Kidney capillary endothelial cell (primary cell): ENCODE measurements at regions not wholly inside any gene's neighbourhood (a gene's known extent, or its start where the extent isn't known, plus 50 kb on each side); places are given as distances from the start of the nearest gene placed in this dataset.

ENCODE experiments used
- DNase-seq: peaks from one replicate; pipeline ENCODE4 v3.0.0-alpha.2; 2018; ENCODE audit warnings: low spot score

- no peak for DNase-seq
Observed at GRCh38 chr16:85188822-85189672, 76.8 kb upstream of the CIBAR2 start.

GRCh38 chr16:85190572-85190971 lies 78.3 kb upstream of the CIBAR2 start:
- DNase-seq = no peak

- DNase-seq = no peak
Observed at GRCh38 chr16:85191341-85191965, 79.2 kb upstream of the CIBAR2 start.

GRCh38 chr16:85192238-85193114 lies 80.2 kb upstream of the CIBAR2 start:
- DNase-seq = no peak

GRCh38 chr16:85193115-85193493 lies 80.8 kb upstream of the CIBAR2 start:
- no peak for DNase-seq

GRCh38 chr16:85193876-85194275 lies 81.6 kb upstream of the CIBAR2 start:
- no peak for DNase-seq

GRCh38 chr16:85194307-85195270 lies 82.3 kb upstream of the CIBAR2 start:
- no peak for DNase-seq

GRCh38 chr16:85195271-85195647 lies 83.0 kb upstream of the CIBAR2 start:
- DNase-seq = no peak

GRCh38 chr16:85195900-85196772 lies 83.9 kb upstream of the CIBAR2 start:
- no peak for DNase-seq

- DNase-seq = no peak
Observed at GRCh38 chr16:85196976-85197375, 84.7 kb upstream of the CIBAR2 start.

- DNase-seq = no peak
Observed at GRCh38 chr16:85197611-85198566, 85.6 kb upstream of the CIBAR2 start.

GRCh38 chr16:85199069-85199725 lies 86.9 kb upstream of the CIBAR2 start:
- no peak for DNase-seq

GRCh38 chr16:85199880-85200279 lies 87.6 kb upstream of the CIBAR2 start:
- DNase-seq = no peak

- no peak for DNase-seq
Observed at GRCh38 chr16:85200471-85201278, 88.4 kb upstream of the CIBAR2 start.

GRCh38 chr16:85201574-85201973 lies 89.3 kb upstream of the CIBAR2 start:
- DNase-seq = no peak

- no peak for DNase-seq
Observed at GRCh38 chr16:85202051-85202601, 89.9 kb upstream of the CIBAR2 start.

GRCh38 chr16:85202631-85203461 lies 90.6 kb upstream of the CIBAR2 start:
- no peak for DNase-seq
